Stimulated activated memory B cell treated with anti-CD40 and anti-IgM and Interleukin-4, amounts not matched to agents 10 μg/mL and 1 μg/mL and 100 μg/mL, for 72 hours (primary cell): ENCODE measurements at regions not wholly inside any gene's neighbourhood (a gene's known extent, or its start where the extent isn't known, plus 50 kb on each side); places are given as distances from the start of the nearest gene placed in this dataset.

ENCODE experiments used
- ATAC-seq: fragments of 150-1000 bp; cut with Tn5 transposase; 2 replicates; pipeline ENCODE4 v1.10.0; 2021
- H3K27ac Mint-ChIP-seq: one replicate; pipeline ENCODE4 v1.8.0; 2022; ENCODE audit warnings: mild to moderate bottlenecking, mixed read lengths
- H3K27me3 Mint-ChIP-seq: one replicate; pipeline ENCODE4 v1.8.0; 2022; ENCODE audit warnings: mixed read lengths
- H3K36me3 Mint-ChIP-seq: one replicate; pipeline ENCODE4 v1.8.0; 2022; ENCODE audit warnings: mixed read lengths
- H3K4me1 Mint-ChIP-seq: one replicate; pipeline ENCODE4 v1.8.0; 2022; ENCODE audit warnings: mixed read lengths
- H3K4me3 Mint-ChIP-seq: one replicate; pipeline ENCODE4 v1.8.0; 2022; ENCODE audit warnings: mild to moderate bottlenecking, moderate library complexity, mixed read lengths
- H3K9me3 Mint-ChIP-seq: one replicate; pipeline ENCODE4 v1.8.0; 2022; ENCODE audit warnings: mixed read lengths

GRCh38 chr1:103243481-103243880, 135.2 kb upstream of the COL11A1 start:
- Mint-ChIP-seq H3K27me3 (no peaks in the 10 kb centered on the region), H3K4me3 (no peak overlapping the region), H3K4me1 (no peaks in the 10 kb centered on the region), H3K9me3 (peaks cover 4% of the 10 kb centered on the region), H3K27ac (no peak overlapping the region), H3K36me3 (no peaks in the 10 kb centered on the region)
- ATAC-seq = no peak

DNA sequence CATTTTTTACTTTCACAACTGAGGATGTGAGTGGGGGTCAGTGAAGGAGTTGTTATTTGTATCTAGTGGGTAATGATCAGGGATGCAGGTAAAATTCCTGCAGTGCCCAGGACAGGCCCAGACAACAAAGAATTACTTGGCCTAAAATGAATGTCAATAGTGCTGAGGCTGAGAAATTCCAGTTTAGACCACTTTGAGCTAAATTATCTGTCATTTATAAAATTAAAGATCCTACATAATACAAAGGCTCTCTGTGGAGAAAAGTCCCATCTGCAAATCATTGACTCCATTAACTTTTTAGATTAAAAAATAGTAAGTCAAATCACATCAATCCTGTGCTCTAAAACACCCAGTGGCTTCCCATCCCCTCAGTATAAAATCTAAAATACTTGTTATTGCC, 130.7 kb upstream of the COL11A1 start:
- no peaks in the 10 kb centered on the region for H3K27me3 Mint-ChIP-seq
- H3K27ac Mint-ChIP-seq = no peak overlapping the region
- H3K9me3 Mint-ChIP-seq = peaks cover 8% of the 10 kb centered on the region
- H3K4me3 Mint-ChIP-seq = no peak overlapping the region
- no peaks in the 10 kb centered on the region for H3K4me1 Mint-ChIP-seq
- no peak for ATAC-seq
- no peaks in the 10 kb centered on the region for H3K36me3 Mint-ChIP-seq

- no peaks in the 10 kb centered on the region for H3K36me3 Mint-ChIP-seq
- no peak overlapping the region for H3K4me3 Mint-ChIP-seq
- no peaks in the 10 kb centered on the region for H3K9me3 Mint-ChIP-seq
- ATAC-seq = no peak
- H3K27ac Mint-ChIP-seq = no peak overlapping the region
- H3K4me1 Mint-ChIP-seq = no peaks in the 10 kb centered on the region
- H3K27me3 Mint-ChIP-seq = no peaks in the 10 kb centered on the region
These were observed 121.7 kb upstream of the COL11A1 start for GRCh38 chr1:103230061-103230460.

DNA sequence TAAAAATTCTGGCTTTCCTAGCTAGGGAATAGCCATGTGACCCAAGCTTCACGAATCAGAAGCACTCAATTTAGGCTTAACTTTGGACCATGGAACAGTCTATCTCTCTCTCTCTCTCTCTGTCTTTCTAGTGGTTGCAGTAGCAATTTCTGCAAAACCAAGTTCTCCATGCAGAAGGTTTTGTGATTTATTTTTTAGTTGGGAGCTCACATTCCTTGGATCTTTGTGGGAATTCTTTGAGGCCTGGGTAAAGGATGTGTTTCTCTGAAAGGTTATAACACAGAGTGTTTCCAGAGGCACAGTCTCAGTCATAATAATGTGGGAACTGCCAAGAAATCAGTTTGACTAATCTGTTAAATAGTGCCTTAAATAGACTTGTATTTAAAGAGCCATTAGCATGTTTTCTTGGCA, 112.3 kb upstream of the COL11A1 start:
- Mint-ChIP-seq H3K4me1 (no peaks in the 10 kb centered on the region), H3K27ac (no peak overlapping the region), H3K27me3 (no peaks in the 10 kb centered on the region), H3K9me3 (peaks cover 3% of the 10 kb centered on the region), H3K4me3 (no peak overlapping the region), H3K36me3 (no peaks in the 10 kb centered on the region)
- ATAC-seq = no peak

DNA sequence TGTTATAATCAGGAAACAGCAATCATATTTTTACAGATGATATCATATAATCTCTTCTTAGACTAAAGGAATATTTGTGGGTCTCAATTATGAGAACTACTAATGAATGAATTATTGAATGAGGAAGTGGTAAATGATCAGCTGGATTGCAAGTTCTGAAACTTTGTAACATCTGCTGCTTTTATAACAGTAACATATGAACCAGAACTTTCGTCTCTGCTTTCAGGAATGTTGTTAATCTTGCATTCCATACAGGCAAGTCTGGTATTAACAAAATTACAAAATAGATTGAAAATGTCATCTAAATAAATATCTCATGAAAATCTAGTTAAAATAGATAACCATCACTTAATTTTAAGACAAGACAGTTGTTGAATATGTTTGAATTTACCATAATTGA, 110.5 kb upstream of the COL11A1 start:
- no peaks in the 10 kb centered on the region for H3K4me1 Mint-ChIP-seq
- H3K9me3 Mint-ChIP-seq = peaks cover under 1% of the 10 kb centered on the region
- no peak overlapping the region for H3K4me3 Mint-ChIP-seq
- no peak overlapping the region for H3K27ac Mint-ChIP-seq
- ATAC-seq = no peak
- no peaks in the 10 kb centered on the region for H3K36me3 Mint-ChIP-seq
- H3K27me3 Mint-ChIP-seq = no peaks in the 10 kb centered on the region

DNA sequence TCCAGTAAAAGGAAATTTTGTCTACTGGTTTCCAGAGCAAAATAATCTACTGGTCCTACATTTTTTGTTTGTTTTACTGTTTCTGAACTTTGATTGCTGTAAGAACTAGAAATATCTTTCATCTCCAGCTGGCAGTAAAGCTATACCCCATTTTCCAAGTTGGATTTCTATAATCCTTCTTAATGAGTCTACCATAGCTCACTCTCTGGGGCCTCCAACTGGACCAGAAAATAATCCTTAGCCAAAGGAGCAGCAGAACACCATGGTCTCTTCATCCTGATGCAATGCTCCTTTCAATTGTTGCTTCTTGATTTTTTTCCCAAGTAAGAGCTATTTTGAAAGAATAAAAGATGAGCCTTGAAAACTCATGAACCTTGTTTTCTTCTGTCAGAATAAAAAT, 110.0 kb upstream of the COL11A1 start:
- no peaks in the 10 kb centered on the region for H3K9me3 Mint-ChIP-seq
- H3K4me1 Mint-ChIP-seq = no peaks in the 10 kb centered on the region
- H3K27ac Mint-ChIP-seq = no peak overlapping the region
- ATAC-seq = no peak
- H3K36me3 Mint-ChIP-seq = no peaks in the 10 kb centered on the region
- no peak overlapping the region for H3K4me3 Mint-ChIP-seq
- no peaks in the 10 kb centered on the region for H3K27me3 Mint-ChIP-seq

GRCh38 chr1:103211073-103211472, 102.8 kb upstream of the COL11A1 start:
- Mint-ChIP-seq H3K36me3 (no peaks in the 10 kb centered on the region), H3K9me3 (no peaks in the 10 kb centered on the region), H3K4me1 (no peaks in the 10 kb centered on the region), H3K27me3 (no peaks in the 10 kb centered on the region), H3K27ac (no peak overlapping the region), H3K4me3 (no peak overlapping the region)
- ATAC-seq = no peak

DNA sequence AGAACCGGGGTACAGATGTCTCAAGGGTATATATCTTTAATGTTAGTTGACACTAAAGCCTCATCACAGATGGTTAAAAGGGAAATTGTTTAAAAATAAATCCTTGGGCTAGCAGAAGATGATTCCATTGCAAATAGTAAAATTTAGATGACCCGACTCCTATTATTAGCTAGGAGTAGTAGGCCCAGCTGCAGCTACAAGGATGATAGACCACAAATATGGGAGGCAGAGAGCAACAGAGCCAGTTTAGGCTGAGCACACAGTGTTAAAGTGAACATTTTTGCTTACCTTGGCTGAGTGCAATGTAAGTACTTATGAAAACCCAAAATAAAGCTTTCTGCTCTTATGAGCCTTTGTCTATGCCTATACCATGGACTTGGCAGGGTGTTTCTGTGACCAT, 100.5 kb upstream of the COL11A1 start:
- no peak for ATAC-seq
- Mint-ChIP-seq H3K36me3 (no peaks in the 10 kb centered on the region), H3K4me3 (no peak overlapping the region), H3K4me1 (no peaks in the 10 kb centered on the region), H3K27me3 (no peaks in the 10 kb centered on the region), H3K27ac (no peak overlapping the region), H3K9me3 (no peaks in the 10 kb centered on the region)

GRCh38 chr1:103199001-103199400, 90.7 kb upstream of the COL11A1 start:
- Mint-ChIP-seq H3K27me3 (no peaks in the 10 kb centered on the region), H3K9me3 (no peaks in the 10 kb centered on the region), H3K36me3 (no peaks in the 10 kb centered on the region), H3K4me1 (no peaks in the 10 kb centered on the region), H3K4me3 (no peak overlapping the region), H3K27ac (no peak overlapping the region)
- no peak for ATAC-seq

DNA sequence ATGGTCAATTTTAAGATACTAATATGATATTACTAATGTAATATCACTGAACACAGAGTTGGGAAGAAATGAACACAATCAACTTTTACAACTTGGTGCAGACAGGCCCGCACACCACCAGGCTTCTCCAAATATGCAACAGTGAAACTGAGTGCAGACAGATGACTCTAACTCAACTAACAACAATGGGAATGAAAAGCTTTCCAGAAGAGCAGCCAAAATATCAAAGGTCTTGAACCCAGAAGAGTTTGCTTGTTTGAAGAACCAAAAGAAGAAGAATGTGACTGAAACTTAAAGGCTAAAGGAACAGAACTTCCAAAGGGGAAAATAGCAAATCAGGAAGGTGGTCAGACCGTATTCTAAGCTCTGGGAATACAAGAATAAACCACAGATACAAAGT, 89.8 kb upstream of the COL11A1 start:
- H3K4me3 Mint-ChIP-seq = no peak overlapping the region
- H3K9me3 Mint-ChIP-seq = no peaks in the 10 kb centered on the region
- no peaks in the 10 kb centered on the region for H3K27me3 Mint-ChIP-seq
- H3K36me3 Mint-ChIP-seq = no peaks in the 10 kb centered on the region
- H3K27ac Mint-ChIP-seq = no peak overlapping the region
- no peaks in the 10 kb centered on the region for H3K4me1 Mint-ChIP-seq
- no peak for ATAC-seq

DNA sequence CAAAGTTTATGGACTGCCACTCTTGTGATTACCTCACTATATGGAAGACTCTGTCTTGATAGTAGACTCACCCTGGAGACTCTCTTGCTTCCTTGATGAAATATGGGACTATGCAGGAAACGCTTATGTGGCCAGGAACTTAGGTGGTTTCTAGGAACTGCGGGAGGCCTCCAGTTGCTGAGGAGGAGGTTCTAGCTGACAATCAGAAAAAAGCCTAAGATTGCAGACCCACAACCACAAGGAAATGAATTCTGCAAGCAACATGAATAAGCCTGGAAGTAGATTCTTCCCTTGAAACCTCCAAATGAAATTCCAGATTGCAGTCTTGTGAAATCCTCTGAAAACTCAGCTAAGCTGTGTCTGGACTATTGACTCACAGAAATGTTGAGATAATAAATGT, 88.9 kb upstream of the COL11A1 start:
- no peak overlapping the region for H3K27ac Mint-ChIP-seq

GRCh38 chr1:103194984-103195383, 86.7 kb upstream of the COL11A1 start:
- ATAC-seq = no peak
- Mint-ChIP-seq H3K27me3 (no peaks in the 10 kb centered on the region), H3K27ac (no peak overlapping the region), H3K9me3 (no peaks in the 10 kb centered on the region), H3K4me1 (no peaks in the 10 kb centered on the region), H3K36me3 (no peaks in the 10 kb centered on the region), H3K4me3 (no peak overlapping the region)

More for the DNA sequence above, 88.9 kb upstream of the COL11A1 start:
- H3K4me1 Mint-ChIP-seq = no peaks in the 10 kb centered on the region
- no peak for ATAC-seq
- no peak overlapping the region for H3K4me3 Mint-ChIP-seq
- H3K36me3 Mint-ChIP-seq = no peaks in the 10 kb centered on the region
- H3K9me3 Mint-ChIP-seq = no peaks in the 10 kb centered on the region
- no peaks in the 10 kb centered on the region for H3K27me3 Mint-ChIP-seq

GRCh38 chr1:103194060-103194459, 85.7 kb upstream of the COL11A1 start:
- no peak overlapping the region for H3K4me3 Mint-ChIP-seq
- no peaks in the 10 kb centered on the region for H3K9me3 Mint-ChIP-seq
- H3K27ac Mint-ChIP-seq = no peak overlapping the region
- H3K27me3 Mint-ChIP-seq = no peaks in the 10 kb centered on the region
- no peaks in the 10 kb centered on the region for H3K36me3 Mint-ChIP-seq
- no peak for ATAC-seq
- no peaks in the 10 kb centered on the region for H3K4me1 Mint-ChIP-seq

- Mint-ChIP-seq H3K4me1 (no peaks in the 10 kb centered on the region), H3K36me3 (no peaks in the 10 kb centered on the region)
These were observed 83.0 kb upstream of the COL11A1 start for GRCh38 chr1:103191327-103191726.

DNA sequence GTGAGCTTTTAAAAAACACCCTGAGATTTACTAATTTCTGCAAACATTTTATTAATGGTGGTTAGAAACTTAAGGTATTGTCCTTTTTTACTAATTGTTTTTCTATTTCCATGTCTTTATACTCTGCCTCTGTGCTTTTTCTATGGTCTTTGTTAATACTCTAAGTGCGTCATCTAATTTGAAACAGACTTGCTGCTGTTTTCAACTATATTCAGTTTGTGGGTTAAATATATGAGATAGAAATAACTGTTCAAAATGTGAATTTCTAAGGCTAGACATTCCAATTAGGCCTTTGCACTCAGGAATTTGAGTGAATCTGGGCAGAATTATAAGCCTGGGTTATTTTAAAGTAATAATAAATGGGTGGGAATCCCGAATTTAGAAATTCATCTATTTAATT, 82.4 kb upstream of the COL11A1 start:
- Mint-ChIP-seq H3K27me3 (no peaks in the 10 kb centered on the region), H3K4me3 (no peak overlapping the region), H3K36me3 (no peaks in the 10 kb centered on the region), H3K27ac (no peak overlapping the region), H3K9me3 (peaks cover 3% of the 10 kb centered on the region), H3K4me1 (no peaks in the 10 kb centered on the region)
- no peak for ATAC-seq

More at GRCh38 chr1:103191327-103191726, 83.0 kb upstream of the COL11A1 start:
- Mint-ChIP-seq H3K27me3 (no peaks in the 10 kb centered on the region), H3K9me3 (peaks cover under 1% of the 10 kb centered on the region), H3K4me3 (no peak overlapping the region), H3K27ac (no peak overlapping the region)
- no peak for ATAC-seq

DNA sequence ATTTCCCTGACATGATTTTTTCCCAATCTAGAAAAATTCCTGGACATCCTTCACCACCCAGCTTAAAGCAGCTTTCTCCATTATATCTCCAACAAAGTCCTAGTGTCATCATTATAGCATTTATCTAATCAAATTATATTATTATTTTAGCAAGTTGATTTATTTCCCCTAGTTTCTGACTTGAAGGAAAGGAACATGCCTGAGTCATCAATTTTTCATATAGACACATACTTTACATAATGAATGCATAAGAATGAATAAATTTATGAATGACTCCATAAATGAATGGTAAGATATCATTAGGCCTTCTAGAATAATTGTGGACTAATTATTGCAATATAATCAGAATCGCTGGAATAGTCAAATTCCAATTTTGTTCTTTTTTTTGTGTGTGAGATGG, 79.4 kb upstream of the COL11A1 start:
- H3K9me3 Mint-ChIP-seq = peaks cover 10% of the 10 kb centered on the region
- no peaks in the 10 kb centered on the region for H3K4me1 Mint-ChIP-seq
- no peak overlapping the region for H3K4me3 Mint-ChIP-seq
- H3K27me3 Mint-ChIP-seq = no peaks in the 10 kb centered on the region
- H3K27ac Mint-ChIP-seq = no peak overlapping the region
- H3K36me3 Mint-ChIP-seq = no peaks in the 10 kb centered on the region
- ATAC-seq = no peak

GRCh38 chr1:103180660-103181059, 72.3 kb upstream of the COL11A1 start:
- Mint-ChIP-seq H3K36me3 (no peaks in the 10 kb centered on the region), H3K9me3 (peaks cover 6% of the 10 kb centered on the region), H3K4me3 (no peak overlapping the region), H3K27me3 (no peaks in the 10 kb centered on the region), H3K4me1 (no peaks in the 10 kb centered on the region), H3K27ac (no peak overlapping the region)
- ATAC-seq = no peak
